GM19467 (cell line): ENCODE measurements at regions not wholly inside any gene's neighbourhood (a gene's known extent, or its start where the extent isn't known, plus 50 kb on each side); places are given as distances from the start of the nearest gene placed in this dataset.
"Not testable (repeated sequence)": the region's sequence is repeated elsewhere in the genome, so short reads cannot be mapped to it uniquely, and the experiment has no call there.

Experiments used
- ATAC-seq: cut with Tn5 transposase; IDR thresholded peaks from one replicate; pipeline ENCODE4 v1.9.1; 2021; ENCODE audit warnings: mild to moderate bottlenecking, moderate library complexity; ENCODE audit not compliant: unreplicated experiment

DNA sequence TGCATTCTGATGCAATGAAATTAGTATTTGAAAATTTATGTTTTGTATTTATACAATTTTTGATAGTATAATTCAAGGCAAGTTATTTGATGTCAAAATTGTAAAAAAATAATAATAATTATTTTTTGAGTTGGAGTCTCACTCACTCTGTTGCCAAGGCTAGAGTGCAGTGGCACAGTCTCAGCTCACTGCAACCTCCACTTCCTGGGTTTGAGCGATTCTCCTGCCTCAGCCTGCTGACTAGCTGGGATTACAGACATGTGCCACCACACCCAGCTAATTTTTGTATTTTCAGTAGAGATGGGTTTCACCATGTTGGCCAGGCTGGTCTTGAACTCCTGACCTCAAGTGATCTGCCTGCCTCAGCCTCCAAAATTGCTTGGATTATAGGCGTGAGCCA, 342.4 kb upstream of the ARPP21 start:
- ATAC-seq = not testable (repeated sequence)

DNA sequence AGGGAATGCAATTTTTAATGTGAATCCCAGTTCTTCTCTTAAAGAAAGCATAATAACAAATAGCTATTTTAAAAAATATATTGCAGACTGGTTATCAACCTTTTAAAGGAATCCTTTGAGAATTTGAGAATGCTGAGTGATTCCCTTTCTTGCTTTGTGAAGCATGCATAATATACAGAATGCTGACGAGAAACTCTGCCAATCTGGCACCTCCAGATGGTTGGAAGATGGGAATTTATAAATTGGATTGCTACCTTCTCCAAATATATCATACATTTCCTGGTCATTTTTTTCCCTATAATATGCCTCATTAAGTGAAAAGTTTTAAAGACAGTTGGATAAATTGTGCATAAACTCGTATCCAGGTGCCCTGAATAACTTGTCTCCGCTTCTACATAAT, 333.9 kb upstream of the ARPP21 start:
- ATAC-seq = no peak

DNA sequence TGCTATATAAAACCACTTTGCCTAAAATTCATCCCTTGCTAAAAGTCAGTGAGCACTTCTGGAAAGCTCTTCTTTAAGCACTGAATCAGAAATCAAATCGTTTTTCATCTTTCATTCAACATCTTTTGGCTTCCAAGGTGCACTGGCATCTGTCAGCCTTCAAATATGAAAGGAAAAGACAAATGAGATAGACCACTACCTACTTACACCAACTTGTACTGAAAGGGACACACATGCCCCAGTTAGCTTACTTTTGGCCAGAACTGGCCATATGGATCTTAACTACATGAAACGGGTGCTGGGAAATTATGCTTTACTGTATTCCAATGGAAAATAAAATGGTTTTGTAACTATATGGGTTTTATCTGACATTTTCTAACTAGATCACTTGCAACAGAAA, 332.0 kb upstream of the ARPP21 start:
- ATAC-seq = no peak

DNA sequence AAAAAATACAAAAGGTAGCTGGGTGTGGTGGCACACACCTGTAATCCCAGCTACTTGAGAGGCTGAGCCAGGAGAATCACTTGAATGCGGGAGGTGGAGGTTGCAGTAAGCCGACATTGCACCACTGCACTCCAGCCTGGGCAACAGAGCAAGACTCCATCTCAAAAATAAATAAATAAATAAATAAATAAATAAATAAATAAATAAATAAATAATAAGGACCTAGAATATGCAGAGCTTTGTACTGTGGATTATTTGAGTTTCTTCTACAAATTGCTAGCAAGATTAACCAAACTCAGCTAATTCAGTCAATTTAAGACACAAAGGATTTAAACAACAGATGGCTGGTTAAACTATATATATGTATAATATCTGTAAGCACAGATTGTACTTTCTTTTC, 322.5 kb upstream of the ARPP21 start:
- not testable (repeated sequence) for ATAC-seq

DNA sequence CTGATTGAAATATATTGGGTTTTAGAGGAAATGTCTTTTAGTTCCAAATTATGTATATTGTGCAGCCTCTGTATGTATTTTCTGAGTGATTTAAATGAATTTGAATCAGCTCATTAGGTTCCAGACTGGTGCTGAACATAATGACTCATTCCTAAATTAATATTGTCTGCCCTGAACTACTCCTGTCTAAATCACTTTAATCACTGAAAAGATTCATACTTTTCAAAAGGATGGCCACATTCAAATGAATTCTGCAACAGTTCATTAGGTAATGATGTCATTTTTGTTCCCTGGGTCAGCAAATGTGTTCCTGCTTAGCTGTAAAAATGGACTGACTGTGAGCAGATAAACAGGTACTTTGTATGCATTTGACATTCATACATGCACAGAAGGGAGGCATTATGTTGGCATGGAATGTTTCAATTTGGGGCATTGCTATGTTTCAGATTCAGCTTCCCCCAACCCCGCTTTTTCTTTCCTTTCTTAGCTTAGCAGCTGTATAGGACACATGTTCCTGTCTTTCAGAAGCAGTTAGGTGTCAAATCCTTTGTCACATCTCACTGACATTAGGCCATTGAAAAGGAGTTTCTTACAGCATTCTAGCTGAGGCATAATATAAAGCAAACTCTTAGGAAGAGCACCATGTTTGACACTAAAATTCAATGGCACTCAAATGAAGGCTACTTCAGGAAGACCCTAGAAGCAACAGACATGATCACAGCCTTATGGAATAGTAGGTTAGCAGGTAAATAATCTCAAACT, 318.5 kb upstream of the ARPP21 start:
- no peak for ATAC-seq

DNA sequence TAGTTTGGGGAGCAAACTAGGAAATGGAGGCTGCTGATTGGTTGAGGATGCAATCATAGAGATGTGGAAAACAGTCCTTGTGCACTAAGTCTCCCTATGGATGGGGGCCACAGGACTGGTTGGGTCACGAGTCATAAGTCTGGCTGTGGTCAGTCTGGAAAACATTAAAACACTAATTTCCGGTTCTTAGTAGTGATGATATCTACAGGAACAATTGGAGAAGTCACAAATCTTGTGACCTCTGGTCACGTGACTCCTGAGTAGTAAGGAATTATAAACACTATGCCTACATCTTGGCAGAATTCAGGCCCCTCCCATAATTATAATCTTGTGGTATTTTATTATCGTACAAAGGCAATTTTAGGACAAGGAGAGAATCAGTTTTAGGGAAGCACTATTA, 317.3 kb upstream of the ARPP21 start:
- ATAC-seq = no peak

DNA sequence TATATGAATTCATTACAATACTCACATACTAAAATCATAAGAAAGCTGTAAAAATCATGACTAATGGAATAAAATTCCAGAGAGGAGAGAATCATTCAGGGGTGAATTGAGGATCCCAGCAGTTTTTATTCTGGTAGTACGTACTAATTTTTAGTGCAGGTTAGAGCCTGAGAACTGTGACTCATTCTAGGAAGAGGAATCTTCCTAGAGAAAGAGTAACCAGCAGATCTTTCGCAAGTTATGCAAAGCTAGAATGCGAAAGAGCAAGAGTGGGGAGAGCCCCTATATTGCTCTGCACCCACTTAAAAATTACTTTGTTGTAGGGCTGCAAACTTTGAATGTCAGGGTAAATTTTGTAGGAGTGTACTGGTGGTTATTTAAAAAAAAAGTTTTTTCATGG, 303.6 kb upstream of the ARPP21 start:
- ATAC-seq = no peak

DNA sequence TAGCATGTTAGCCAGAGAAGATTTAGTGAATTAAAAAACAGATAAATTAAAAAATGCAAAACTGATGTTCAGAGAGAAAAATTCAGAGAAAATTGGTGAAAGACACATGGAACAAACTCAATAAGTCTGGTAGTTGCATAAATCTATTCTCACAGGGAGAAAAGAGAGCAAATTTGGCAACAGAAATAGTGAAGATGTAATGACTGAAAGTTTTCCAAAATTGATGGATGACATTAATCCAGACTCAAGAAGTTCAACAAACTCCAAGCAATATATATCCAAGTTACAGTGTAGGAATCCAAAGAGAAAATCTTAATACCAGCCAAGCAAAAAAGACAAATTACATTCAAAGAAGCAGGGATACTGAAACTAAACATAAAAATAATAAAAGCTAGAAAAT, 302.7 kb upstream of the ARPP21 start:
- ATAC-seq = no peak

DNA sequence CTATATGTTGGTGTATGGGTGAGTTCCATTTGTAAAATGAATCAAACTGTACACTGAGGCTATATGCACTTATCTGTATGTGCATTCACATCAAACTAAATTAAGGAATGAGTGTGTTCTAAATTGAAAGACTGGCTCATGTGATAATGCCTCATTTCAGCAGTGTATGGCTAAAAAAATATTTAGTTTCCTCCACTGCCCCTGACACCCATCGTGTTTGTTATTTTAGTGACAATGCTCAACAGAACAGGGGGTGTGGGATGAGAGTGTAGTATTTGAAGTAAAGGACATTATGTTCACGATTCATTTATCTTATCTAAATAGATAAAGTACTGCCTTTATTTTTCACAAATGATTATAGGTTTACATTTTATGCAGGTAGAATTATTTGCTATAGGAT, 301.1 kb upstream of the ARPP21 start:
- no peak for ATAC-seq

DNA sequence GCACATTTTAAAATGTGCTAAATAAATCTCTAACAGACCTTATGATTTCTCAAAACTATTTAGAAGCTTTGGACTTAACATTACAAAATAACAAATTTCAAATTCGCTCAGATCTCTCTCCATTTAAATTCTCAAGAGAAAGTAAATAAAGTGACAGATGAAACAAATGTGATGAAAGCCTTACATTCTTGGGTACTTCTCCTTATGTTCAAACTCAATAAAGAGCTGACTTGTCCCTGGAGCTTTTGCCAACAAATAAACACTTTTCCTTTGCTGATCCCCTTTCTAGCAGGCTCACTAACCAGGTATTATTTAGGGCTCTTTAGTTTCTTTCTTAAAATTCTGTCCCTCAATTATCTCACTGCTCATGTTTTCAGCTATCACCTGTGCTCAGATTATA, 259.1 kb upstream of the ARPP21 start:
- ATAC-seq = no peak

DNA sequence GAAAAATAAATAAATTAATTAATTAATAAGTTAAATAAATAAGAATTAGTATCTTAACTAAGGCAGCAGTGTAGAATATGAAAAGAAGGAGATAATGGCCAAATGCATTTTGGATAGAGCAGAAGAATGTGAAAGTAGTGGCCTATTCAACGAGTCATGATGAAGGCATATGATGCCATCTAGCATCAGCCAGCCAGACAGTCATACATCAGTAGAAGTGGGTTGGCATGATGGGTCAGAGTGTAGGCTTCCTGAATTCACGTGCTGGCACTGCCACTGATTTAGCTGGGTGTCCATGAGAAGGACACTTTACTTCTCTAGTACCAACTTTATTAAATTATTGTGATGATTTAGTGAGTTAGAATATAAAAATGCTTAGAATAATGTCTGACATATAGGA, 256.1 kb upstream of the ARPP21 start:
- ATAC-seq = no peak

DNA sequence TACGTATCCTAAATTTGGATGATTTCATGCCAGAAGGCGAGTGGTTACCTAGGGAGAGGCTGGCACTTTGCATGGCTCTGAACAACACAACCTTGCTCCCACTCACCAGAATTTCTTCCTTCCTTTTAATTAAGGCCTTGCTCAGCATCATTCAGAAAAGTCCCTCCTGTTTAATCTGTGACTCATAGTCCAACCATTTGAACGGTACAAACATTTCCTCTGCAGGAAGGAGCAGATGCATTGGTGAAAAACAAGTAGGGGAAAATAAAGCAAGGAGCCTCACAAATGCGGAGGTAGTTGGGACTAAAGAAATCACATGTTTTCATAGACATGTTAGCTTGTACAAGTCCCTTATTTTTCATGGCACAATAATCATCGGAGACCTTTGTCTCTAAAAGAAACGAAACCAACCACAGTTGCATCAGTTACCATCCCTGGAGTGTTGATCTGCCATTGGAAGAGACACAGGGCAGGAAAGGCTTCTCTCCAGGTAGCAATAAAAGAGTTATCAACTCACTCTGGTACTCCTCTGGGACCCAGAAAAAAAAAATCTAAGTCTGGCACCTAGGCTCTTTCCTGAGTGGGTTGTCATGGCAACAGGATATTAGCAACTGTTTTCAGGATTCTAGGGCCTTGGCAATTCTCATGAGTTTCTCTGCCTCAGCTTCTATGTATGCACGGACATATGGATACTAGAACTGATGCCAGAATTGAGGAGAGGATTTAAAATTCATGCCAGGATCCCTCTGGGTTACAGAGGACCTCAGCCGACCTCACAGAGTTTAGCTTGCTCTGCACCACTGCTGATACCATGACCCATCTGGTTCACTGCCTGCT, 255.4 kb upstream of the ARPP21 start:
- ATAC-seq = no peak

DNA sequence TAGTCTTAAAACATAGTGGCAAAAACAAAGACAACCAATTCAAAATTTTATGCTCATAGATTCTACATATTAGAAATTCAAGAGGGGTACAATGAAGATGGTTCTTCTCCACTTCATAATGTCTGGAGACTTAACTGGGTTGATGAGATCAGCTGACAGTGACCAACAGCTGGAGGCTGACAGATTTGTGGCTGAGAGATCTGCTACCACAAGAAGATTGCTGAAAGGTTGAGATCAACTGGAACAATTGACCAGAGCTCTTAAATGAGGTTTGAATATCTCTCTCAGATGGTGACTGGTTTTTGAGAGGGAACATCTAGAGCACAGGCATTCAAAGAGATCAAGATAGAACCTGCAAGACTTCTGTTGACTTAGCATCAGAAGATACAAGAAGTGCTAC, 254.1 kb upstream of the ARPP21 start:
- ATAC-seq = no peak

DNA sequence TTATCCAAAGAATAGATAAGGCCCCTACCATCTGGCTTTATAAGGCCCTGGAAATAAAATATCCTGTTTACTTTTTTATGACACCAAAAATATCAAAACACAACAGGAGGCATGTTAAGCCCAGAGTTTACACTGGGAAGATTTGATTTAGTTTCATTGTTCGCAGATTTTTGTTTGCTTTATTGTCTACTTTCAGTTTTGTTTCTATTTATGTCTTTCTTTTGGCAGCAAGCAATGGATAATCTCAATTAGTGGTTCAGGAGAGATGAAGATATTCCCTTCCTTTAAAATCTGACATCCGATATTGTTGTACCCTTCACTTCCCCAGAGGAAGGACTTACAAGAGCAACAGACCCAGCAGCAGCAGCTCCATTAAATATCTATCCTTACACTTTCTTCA, 249.4 kb upstream of the ARPP21 start:
- no peak for ATAC-seq

DNA sequence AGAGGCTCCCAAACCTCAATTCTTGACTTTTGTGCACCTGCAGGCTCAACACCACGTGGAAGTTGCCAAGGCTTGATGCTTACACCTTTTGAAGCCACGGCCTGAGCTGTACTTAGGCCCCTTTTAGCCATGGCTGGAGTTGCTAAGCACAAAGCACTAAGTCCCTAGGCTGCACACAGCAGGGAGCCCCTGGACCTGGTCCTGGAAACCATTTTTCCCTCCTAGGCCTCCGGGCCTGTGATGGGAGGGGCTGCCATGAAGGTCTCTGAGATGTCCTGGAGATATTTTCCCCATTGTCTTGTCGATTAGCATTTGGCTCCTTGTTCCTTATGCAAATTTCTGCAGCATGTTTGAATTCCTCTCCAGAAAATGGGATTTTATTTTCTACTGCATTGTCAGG, 247.1 kb upstream of the ARPP21 start:
- ATAC-seq = no peak

DNA sequence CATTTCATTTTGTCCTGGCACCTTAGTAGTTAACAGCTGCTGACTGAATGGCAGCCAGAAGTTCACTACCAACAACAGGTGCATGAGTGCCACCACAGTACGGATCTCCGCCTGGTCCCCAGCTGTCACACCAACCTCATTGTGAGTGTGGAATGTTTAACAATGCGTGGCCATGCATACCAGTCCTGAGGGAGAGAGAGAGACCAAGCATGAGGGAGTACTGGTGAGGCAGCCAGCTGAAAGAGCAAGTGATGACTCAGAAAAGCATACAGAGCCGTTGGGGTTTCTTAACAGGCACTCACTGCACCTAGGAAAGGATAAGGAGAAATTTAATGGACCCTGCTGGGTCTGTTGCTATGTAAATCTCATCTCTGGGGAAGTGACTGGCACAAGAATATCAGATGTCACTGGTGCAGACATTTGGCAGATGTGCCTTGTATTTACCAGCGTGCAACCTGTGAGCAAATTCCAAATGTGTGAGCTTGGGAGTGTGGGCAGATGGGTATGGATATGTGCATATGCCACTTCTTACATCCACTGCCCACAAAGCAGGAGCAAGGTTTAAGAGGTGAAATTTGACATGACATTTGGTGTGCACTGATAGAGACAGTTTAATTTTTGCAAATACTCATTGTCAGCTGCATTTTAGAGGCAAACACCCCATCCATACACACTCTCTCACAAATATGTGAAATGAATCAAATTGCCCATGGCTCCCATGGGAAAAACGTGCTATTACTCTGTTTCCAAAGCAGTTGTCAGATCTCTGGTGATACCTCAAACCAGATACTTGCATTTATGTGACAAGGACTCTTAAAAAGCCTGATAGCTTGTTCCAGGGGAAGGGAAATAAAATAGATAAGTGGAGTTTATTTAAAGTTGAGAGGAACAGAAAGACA, 245.2 kb upstream of the ARPP21 start:
- ATAC-seq = no peak

DNA sequence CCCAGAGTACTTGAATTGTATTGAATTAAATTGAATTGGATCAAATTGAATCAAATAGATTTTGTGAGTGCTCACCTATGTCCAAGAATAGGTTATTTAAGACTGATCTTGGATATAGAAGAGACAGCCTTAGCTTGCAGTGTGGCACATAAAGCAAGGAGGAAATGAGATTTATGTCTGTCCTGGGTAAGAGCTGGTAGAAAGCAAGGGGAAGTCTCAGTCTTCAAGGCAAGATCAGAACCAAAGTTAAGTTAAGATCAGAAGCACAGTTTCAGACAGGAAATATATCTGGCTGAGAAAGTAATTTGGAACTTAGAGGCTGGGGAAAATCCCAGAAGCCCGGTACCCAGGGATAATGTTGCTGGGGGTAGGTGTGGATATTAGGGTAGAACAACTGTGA, 244.4 kb upstream of the ARPP21 start:
- no peak for ATAC-seq

DNA sequence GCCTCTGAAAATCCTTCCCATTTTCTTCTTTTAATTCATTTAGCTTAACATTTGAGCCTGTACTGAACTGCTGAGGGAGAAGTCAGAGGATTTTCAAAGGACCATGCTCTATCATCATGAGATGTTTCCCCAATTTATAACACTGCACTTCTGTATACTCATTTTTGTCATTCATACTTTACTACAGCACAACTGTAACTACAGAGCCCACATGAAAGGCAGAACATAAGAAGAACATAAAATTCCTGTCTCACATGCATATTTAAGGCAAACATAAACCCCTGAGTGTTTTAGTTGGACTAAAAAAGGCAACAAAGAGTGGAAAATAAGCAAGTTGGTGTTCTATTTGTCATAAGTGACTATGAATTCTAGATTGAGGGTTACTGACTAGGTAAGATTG, 237.7 kb upstream of the ARPP21 start:
- ATAC-seq = no peak

DNA sequence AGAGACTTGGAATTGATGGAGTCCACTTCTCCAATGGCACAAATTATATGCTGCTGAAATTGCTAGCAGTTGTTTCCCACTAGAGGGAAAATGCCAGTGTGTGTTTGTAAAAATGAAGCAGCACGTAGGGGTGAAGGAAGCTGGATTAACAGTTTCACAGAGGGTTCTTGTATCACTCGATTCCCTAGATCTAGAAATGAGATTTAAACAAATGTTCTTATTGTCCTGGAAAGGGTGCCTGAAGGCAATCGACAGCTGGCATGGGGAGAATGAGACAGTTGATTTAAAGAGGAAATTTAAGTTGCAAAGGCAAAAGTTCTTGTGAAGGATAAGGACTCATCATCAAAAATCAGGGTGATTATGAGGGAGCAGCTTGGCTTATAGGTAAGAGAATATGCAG, 234.8 kb upstream of the ARPP21 start:
- ATAC-seq = no peak

DNA sequence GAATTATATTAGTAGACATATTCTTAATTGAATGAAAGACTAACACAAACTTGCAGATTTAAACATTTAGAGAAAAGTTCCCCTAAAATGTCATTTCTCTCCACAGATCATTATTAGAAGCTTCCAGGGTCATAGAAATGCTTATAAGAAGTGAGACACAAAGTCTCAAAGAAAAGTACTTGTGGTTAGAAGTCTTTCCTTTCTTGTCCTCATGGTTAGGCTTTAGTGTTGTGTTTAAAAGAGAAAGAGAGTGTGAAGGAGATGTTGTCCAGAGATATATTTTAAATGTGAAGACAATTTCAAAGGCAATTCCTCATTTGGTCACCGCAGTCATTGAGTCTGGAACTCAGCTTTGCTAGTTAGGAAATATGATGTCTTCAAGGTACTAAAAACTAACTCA, 230.4 kb upstream of the ARPP21 start:
- ATAC-seq = no peak

DNA sequence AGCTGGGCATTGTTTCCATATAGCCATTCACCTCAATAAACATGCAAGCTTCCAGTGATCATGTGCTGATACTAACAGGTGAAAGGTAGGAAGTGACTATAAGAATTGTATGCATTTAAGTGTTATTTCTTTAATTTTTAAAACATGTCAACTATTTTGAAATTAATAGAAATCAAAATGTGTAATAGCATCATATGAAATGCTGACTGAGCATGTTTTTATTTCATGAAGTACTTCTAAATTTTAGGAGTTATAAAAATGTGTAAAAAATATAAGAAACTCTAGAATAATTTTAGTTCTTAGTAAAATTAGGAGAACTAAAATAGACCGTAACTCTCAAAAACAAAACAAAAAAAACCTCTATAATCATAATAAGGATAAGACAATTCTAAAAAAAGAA, 229.3 kb upstream of the ARPP21 start:
- ATAC-seq = no peak
